ENCODE measurements at regions not wholly inside any gene's neighbourhood (a gene's known extent, or its start where the extent isn't known, plus 50 kb on each side); places are given as distances from the start of the nearest gene placed in this dataset.

GRCh38 chr12:60066655-60067054, 470.8 kb downstream of the SLC16A7 start:
- no peak for TF ChIP-seq BHLHE40 (IDR thresholded peaks at IDR 0.05; ENCODE audit: borderline replicate concordance)
- no peak for TF ChIP-seq FOXA1 (IDR thresholded peaks at IDR 0.05)
- TF ChIP-seq SUZ12 (IDR thresholded peaks at IDR 0.05), result no peak

All from HEK293T (cell line).